Endothelial cell of umbilical vein (primary cell): ENCODE measurements at regions not wholly inside any gene's neighbourhood (a gene's known extent, or its start where the extent isn't known, plus 50 kb on each side); places are given as distances from the start of the nearest gene placed in this dataset.

Experiments used
- BruUV-seq: library from RNA; stranded (reverse); fragments of 400-500 nt; replicated peaks from 2 replicates; lab custom pipeline; 2021; lab: Mats Ljungman, UMichigan
- CTCF ChIA-PET: fragments of 300-600, 350-600 bp; sonication (Branson Sonifier 250); formaldehyde crosslinking; loops from one replicate; lab custom pipeline; 2021; ENCODE audit warnings: antibody characterized with exemption, inconsistent platforms; lab: Charles Lee
- POLR2A ChIA-PET: fragments of 300-600, 350-600 bp; sonication (Branson Sonifier 250); formaldehyde crosslinking; loops from one replicate; lab custom pipeline; 2021; ENCODE audit warnings: antibody characterized with exemption, inconsistent platforms; lab: Charles Lee
- DNase-seq: peaks from one replicate; pipeline ENCODE4 v3.0.0-alpha.2; 2011; ENCODE audit warnings: low read depth, low spot score
- FAIRE-seq: peaks from 2 replicates; lab custom pipeline; 2011; peaks lifted over from hg19 to GRCh38; lab: Jason Lieb, UNC
- H2AFZ ChIP-seq: 2 replicates; pipeline ENCODE4 v1.6.0; 2012; ENCODE audit warnings: low read depth, low read length, control low read depth, inconsistent platforms
- H3K27ac ChIP-seq: 2 replicates; pipeline ENCODE4 v1.5.1; 2011; ENCODE audit warnings: low read depth, mild to moderate bottlenecking, control low read depth, low read length, moderate library complexity; ENCODE audit not compliant: insufficient read depth
- H3K27me3 ChIP-seq, 2 experiments: 2 replicates each; pipeline versions ENCODE4 v1.6.0 to v1.6.1; 2011; ENCODE audit warnings: low read length in 2 of 2, mixed read lengths in 1 of 2; ENCODE audit not compliant: control insufficient read depth in 2 of 2, insufficient read depth in 2 of 2
- H3K36me3 ChIP-seq, 2 experiments: 2 replicates in 1 of 2; 3 replicates in 1 of 2; pipeline ENCODE4 v1.5.1; 2011; ENCODE audit warnings: low read length in 2 of 2, mild to moderate bottlenecking in 1 of 2, moderate library complexity in 1 of 2; ENCODE audit not compliant: control insufficient read depth in 2 of 2, insufficient read depth in 2 of 2; ENCODE audit errors: extremely low read depth in 1 of 2
- H3K4me1 ChIP-seq: 3 replicates; pipeline ENCODE4 v1.5.1; 2011; ENCODE audit warnings: mild to moderate bottlenecking, low read length; ENCODE audit not compliant: control insufficient read depth, insufficient read depth; ENCODE audit errors: extremely low read depth
- H3K4me2 ChIP-seq: 2 replicates; pipeline ENCODE4 v1.6.1; 2011; ENCODE audit warnings: low read length, control low read depth, mixed read lengths; ENCODE audit not compliant: insufficient read depth
- H3K4me3 ChIP-seq, 3 experiments: fragments of 200-600 bp in 1 of 3; sonication (generic), shearing (Covaris generic) in 1 of 3; replicated peaks in 1 of 3; 2 replicates each; pipeline ENCODE4 v1.5.1; 2011 to 2016; ENCODE audit warnings: control low read depth in 3 of 3, low read length in 3 of 3, mild to moderate bottlenecking in 2 of 3, inconsistent platforms in 1 of 3, low read depth in 1 of 3, moderate library complexity in 1 of 3; ENCODE audit not compliant: insufficient read depth in 1 of 3
- H3K79me2 ChIP-seq: 2 replicates; pipeline ENCODE4 v1.6.0; 2012; ENCODE audit warnings: low read length, inconsistent platforms; ENCODE audit not compliant: control insufficient read depth, insufficient read depth
- H3K9ac ChIP-seq: replicated peaks from 2 replicates; pipeline ENCODE3; 2011; ENCODE audit warnings: low read length, control low read depth; ENCODE audit not compliant: insufficient read depth; ENCODE audit errors: extremely low read depth
- H3K9me1 ChIP-seq: replicated peaks from 3 replicates; pipeline ENCODE4 v1.6.0; 2011; ENCODE audit warnings: mild to moderate bottlenecking, low read length; ENCODE audit not compliant: control insufficient read depth, insufficient read depth; ENCODE audit errors: extremely low read depth
- H3K9me3 ChIP-seq: replicated peaks from 2 replicates; pipeline ENCODE4 v1.5.1; 2012; ENCODE audit warnings: low read length, inconsistent platforms; ENCODE audit not compliant: control insufficient read depth, insufficient read depth
- H4K20me1 ChIP-seq: replicated peaks from 2 replicates; pipeline ENCODE3; 2011; ENCODE audit warnings: mild to moderate bottlenecking, low read length; ENCODE audit not compliant: control insufficient read depth, insufficient read depth; ENCODE audit errors: extremely low read depth
- EZH2 ChIP-seq: IDR thresholded peaks from 2 replicates; pipeline ENCODE4 v1.6.1; 2012; ENCODE audit warnings: borderline replicate concordance, low read depth, mild to moderate bottlenecking, moderate library complexity, low read length, inconsistent platforms; ENCODE audit not compliant: severe bottlenecking
- FOS ChIP-seq: IDR thresholded peaks from 2 replicates; pipeline ENCODE4 v1.6.1; 2011; ENCODE audit warnings: mild to moderate bottlenecking, low read length, moderate library complexity, borderline replicate concordance; ENCODE audit not compliant: insufficient read depth
- GATA2 ChIP-seq: IDR thresholded peaks from 2 replicates; pipeline ENCODE4 v1.7.0; 2011; ENCODE audit warnings: low read depth, mild to moderate bottlenecking, moderate library complexity, mixed read lengths, low read length; ENCODE audit not compliant: insufficient read length, insufficient read depth
- JUN ChIP-seq: IDR thresholded peaks from 2 replicates; pipeline ENCODE4 v1.6.1; 2011; ENCODE audit warnings: borderline replicate concordance, low read depth; ENCODE audit not compliant: insufficient read length, insufficient read depth
- MYC ChIP-seq: IDR thresholded peaks from one replicate; pipeline ENCODE4 v1.6.1; 2011; ENCODE audit warnings: mild to moderate bottlenecking, low read depth, low read length
- POLR2A ChIP-seq: IDR thresholded peaks from 2 replicates; pipeline ENCODE4 v1.6.1; 2012; ENCODE audit warnings: low read depth, mild to moderate bottlenecking, control low read depth, low read length
- POLR2AphosphoS5 ChIP-seq: IDR thresholded peaks from 2 replicates; pipeline ENCODE4 v1.6.1; 2012; ENCODE audit warnings: low read depth, mild to moderate bottlenecking, control low read depth, low read length, moderate library complexity; ENCODE audit not compliant: insufficient read depth
- dilution Hi-C: fragments of 300-500 bp; cut with MboI; formaldehyde crosslinking; loops from one replicate; pipeline ENCODE4 v1.15.0; 2019; ENCODE audit warnings: low sequenced_read_pairs; ENCODE audit not compliant: extremely low pct_ligation_motif_present
- intact Hi-C: fragments of 100-400 bp; cut with micrococcal nuclease; formaldehyde crosslinking; loops from one replicate; pipeline ENCODE4 v1.10.0; 2022
- TF ChIP-seq, protein P1 (sequence below), 2 donors: IDR thresholded peaks; 1 replicate in 1 of 2; 2 replicates in 1 of 2; pipeline ENCODE4 v1.5.1; 2011; ENCODE audit warnings: low read length in 2 of 2, mild to moderate bottlenecking in 2 of 2, moderate library complexity in 2 of 2, control low read depth in 1 of 2, inconsistent platforms in 1 of 2, low read depth in 1 of 2; ENCODE audit not compliant: insufficient read depth in 1 of 2; ENCODE audit errors: extremely low read depth in 1 of 2
- TF ChIP-seq, protein P2 (sequence below): IDR thresholded peaks from 2 replicates; pipeline ENCODE4 v1.6.1; 2011; ENCODE audit not compliant: insufficient read depth, insufficient read length

- dilution Hi-C loops: no loop called here
- no peak overlapping the region for H3K27ac ChIP-seq
Measured at GRCh38 chr11:116427337-116427902, 345.4 kb downstream of the BUD13 start.

DNA sequence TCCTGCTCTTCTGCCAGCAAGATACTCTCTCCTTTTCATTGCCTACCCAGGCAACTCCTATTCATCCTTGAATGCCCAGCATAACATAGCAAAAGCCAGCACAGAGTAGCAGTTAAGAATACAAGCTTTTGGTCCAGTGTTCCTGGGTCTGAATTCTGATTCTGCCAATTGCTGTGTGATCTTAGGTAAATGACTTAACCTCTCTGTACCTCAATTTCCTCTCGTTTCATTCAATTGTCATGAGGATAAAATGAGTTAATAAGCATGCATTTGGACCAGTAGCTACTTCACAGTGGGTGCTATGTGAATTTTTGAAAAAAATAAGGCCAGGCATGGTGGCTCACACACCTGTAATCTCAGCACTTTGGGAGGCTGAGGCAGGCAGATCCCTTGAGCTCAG is 346.0 kb downstream of the BUD13 start:
- POLR2A ChIA-PET: no interaction called here
- H3K27ac ChIP-seq: no peak overlapping the region

More at GRCh38 chr11:116427337-116427902, 345.4 kb downstream of the BUD13 start:
- intact Hi-C loops: loop anchor here (10.0 kb wide), 1 partner anchor 153 kb away; no protein-coding TSS in a partner anchor
- H3K9ac ChIP-seq: no peak overlapping the region
- H3K4me2 ChIP-seq: no peak overlapping the region
- no peaks in the 10 kb centered on the region for H3K9me3 ChIP-seq
- BruUV-seq: no TSS peak
- H3K4me3 ChIP-seq: no peak overlapping the region
- H3K36me3 ChIP-seq: no peaks in the 10 kb centered on the region
- ChIA-PET POLR2A (no interaction called here), CTCF (interaction anchor here (0.9 to 2.9 kb wide), 7 partner anchors 13 to 1653 kb away, joined by 3 to 12 read pairs (median 3); no protein-coding TSS in a partner anchor)
- no peaks in the 10 kb centered on the region for H3K9me1 ChIP-seq
- no peaks in the 10 kb centered on the region for H4K20me1 ChIP-seq
- H3K27me3 ChIP-seq: no peaks in the 10 kb centered on the region
- no peak for DNase-seq
- H3K79me2 ChIP-seq: no peaks in the 10 kb centered on the region
- TF ChIP-seq JUN: no peak
- TF ChIP-seq, protein P1, sequence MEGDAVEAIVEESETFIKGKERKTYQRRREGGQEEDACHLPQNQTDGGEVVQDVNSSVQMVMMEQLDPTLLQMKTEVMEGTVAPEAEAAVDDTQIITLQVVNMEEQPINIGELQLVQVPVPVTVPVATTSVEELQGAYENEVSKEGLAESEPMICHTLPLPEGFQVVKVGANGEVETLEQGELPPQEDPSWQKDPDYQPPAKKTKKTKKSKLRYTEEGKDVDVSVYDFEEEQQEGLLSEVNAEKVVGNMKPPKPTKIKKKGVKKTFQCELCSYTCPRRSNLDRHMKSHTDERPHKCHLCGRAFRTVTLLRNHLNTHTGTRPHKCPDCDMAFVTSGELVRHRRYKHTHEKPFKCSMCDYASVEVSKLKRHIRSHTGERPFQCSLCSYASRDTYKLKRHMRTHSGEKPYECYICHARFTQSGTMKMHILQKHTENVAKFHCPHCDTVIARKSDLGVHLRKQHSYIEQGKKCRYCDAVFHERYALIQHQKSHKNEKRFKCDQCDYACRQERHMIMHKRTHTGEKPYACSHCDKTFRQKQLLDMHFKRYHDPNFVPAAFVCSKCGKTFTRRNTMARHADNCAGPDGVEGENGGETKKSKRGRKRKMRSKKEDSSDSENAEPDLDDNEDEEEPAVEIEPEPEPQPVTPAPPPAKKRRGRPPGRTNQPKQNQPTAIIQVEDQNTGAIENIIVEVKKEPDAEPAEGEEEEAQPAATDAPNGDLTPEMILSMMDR (IDR thresholded peaks at IDR 0.05; ENCODE audit: extremely low read depth in 1 of 2, insufficient read depth in 1 of 2, low read depth in 1 of 2, low read length in 2 of 2): no peak
- no peak for TF ChIP-seq POLR2AphosphoS5
- TF ChIP-seq MYC: no peak
- TF ChIP-seq POLR2A: no peak
- no peak overlapping the region for H2AFZ ChIP-seq
- no peaks in the 10 kb centered on the region for H3K4me1 ChIP-seq
- no peak for FAIRE-seq

More for the DNA sequence above, 346.0 kb downstream of the BUD13 start:
- no peaks in the 10 kb centered on the region for H3K36me3 ChIP-seq
- CTCF ChIA-PET: interaction anchor here (0.9 to 2.9 kb wide), 4 partner anchors 9 to 87 kb away, joined by 3 to 12 read pairs (median 4); no protein-coding TSS in a partner anchor
- H3K4me2 ChIP-seq: no peak overlapping the region
- H2AFZ ChIP-seq: no peak overlapping the region
- H3K79me2 ChIP-seq: no peaks in the 10 kb centered on the region
- H3K9me3 ChIP-seq: no peaks in the 10 kb centered on the region
- no peak overlapping the region for H3K9ac ChIP-seq
- H3K9me1 ChIP-seq: no peaks in the 10 kb centered on the region
- no peak overlapping the region for H3K4me3 ChIP-seq
- dilution Hi-C loops (no loop called here), intact Hi-C loops (loop anchor here (10.0 kb wide), 1 partner anchor 152 kb away; no protein-coding TSS in a partner anchor)
- no peaks in the 10 kb centered on the region for H3K4me1 ChIP-seq
- BruUV-seq: no TSS peak
- no peaks in the 10 kb centered on the region for H3K27me3 ChIP-seq
- DNase-seq (no peak), FAIRE-seq (no peak)
- TF ChIP-seq POLR2AphosphoS5 (no peak), EZH2 (no peak), FOS (no peak), JUN (no peak), MYC (no peak), POLR2A (no peak), GATA2 (no peak)
- TF ChIP-seq, protein P1 (IDR thresholded peaks at IDR 0.05; ENCODE audit: extremely low read depth in 1 of 2, insufficient read depth in 1 of 2, low read depth in 1 of 2, low read length in 2 of 2): no peak
- TF ChIP-seq, protein P2, sequence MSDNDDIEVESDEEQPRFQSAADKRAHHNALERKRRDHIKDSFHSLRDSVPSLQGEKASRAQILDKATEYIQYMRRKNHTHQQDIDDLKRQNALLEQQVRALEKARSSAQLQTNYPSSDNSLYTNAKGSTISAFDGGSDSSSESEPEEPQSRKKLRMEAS: no peak
- H4K20me1 ChIP-seq: no peaks in the 10 kb centered on the region
